ENCODE measurements at regions not wholly inside any gene's neighbourhood (a gene's known extent, or its start where the extent isn't known, plus 50 kb on each side); places are given as distances from the start of the nearest gene placed in this dataset.

DNA sequence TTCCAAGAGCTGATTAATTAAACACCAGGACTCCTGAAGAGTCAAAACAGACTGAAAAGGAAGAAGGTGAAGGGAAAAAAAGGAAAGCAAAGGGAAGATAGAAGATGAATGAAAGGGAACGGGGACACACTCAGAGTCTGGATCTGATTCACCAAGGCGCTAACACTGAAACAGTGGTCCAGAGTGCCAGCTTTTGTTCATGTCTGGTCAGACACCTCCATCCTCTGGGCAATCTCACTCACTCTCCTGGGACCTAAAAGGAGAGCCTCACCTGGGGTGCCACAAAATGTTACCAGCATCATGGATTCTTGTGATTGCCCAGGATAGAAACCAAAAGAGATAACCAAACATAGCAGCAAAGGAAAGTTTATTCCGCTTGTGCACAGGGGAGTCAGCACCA, 120.3 kb upstream of the AFF2 start:
- H3K27ac ChIP-seq: peak overlapping the region in 2 of 4 donors; percentile 64 to 70
- DNase-seq: no peak
- H3K27me3 ChIP-seq: no peaks in the 10 kb centered on the region
- H3K4me1 ChIP-seq: no peaks in the 10 kb centered on the region
- no peaks in the 10 kb centered on the region for H3K36me3 ChIP-seq
- no peak for TF ChIP-seq CTCF (IDR thresholded peaks at IDR 0.05)
- no peak for TF ChIP-seq POLR2A (IDR thresholded peaks at IDR 0.05)
- H3K9me3 ChIP-seq: no peaks in the 10 kb centered on the region
- H3K4me3 ChIP-seq: no peak overlapping the region

DNA sequence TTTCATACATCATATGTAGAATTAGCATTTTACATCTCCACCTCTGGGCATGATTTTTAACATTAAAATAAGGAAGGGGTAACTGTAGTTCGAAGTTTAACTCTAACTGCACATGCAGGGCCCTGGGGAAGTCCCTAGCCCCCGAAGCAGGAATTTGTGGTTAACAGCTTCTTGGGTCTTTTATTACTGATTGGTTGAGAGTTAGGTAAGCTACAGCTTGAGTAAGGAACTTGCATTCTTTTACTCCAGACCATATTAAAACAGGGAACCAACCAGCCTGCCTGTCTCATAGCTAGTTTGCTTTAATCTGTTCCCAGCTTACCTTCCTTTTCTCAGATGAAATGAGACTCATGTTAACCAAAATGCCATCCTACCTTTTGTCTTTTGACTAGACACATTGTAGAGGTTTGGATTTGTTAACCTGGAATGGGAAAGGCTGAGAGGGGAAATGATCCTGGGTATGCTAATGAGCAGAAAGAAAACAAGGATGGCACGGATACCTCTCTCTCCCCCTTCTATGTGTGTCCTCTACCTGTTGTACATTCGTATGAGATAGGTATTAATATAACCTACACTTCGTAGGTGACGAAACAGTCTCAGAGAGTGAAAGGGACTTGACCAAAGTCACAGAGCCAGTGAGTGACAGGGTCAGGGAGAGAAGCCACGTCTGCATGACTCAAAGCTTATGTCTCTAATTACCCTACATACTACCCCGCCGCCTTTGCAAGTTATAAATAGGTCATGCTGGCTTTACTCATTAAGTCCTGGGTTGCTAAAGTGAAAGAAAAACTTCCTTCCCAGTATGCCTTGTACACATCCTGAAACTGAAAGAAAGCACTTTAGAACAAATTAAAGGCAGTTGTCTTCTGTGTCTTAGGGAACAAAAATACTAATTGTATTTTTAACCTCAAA, 119.5 kb upstream of the AFF2 start:
- Histone ChIP-seq H3K9me3 (no peaks in the 10 kb centered on the region), H3K4me1 (no peaks in the 10 kb centered on the region), H3K36me3 (no peaks in the 10 kb centered on the region), H3K27me3 (no peaks in the 10 kb centered on the region), H3K27ac (peak overlapping the region; percentile 61 to 70 (median 64)), H3K4me3 (peak overlapping the region; percentile 8 to 22 (median 19))
- peak in 2 of 3 donors; percentile 43 to 68 for DNase-seq
- TF ChIP-seq CTCF (IDR thresholded peaks at IDR 0.05) (no peak), POLR2A (IDR thresholded peaks at IDR 0.05) (no peak)

DNA sequence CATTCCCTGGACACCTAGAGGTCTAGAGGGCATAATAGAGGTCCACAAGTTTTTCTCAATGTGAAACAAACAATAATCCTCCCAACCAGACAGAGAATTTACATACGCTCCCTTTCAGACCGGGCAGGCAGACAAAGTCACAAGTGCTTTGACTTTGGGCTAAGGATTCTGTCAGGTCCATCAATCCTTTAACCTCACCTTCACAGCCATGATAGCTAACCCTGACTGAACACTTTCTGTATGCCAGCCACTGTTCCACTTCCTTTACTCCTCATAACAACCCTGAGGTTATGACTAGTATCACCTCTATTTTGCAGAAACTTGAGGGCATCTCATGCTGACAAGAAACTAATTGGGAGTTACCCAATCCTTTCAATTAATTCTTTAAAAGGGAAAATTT, 118.8 kb upstream of the AFF2 start:
- no peak for TF ChIP-seq POLR2A (IDR thresholded peaks at IDR 0.05)
- TF ChIP-seq CTCF (IDR thresholded peaks at IDR 0.05): no peak
- peak overlapping the region; percentile 8 to 22 (median 19) for H3K4me3 ChIP-seq
- H3K27me3 ChIP-seq: no peaks in the 10 kb centered on the region
- no peaks in the 10 kb centered on the region for H3K9me3 ChIP-seq
- H3K4me1 ChIP-seq: no peaks in the 10 kb centered on the region
- no peaks in the 10 kb centered on the region for H3K36me3 ChIP-seq
- H3K27ac ChIP-seq: peak overlapping the region; percentile 49 to 70 (median 63)
- DNase-seq: no peak

GRCh38 chrX:148382983-148383382, 117.4 kb upstream of the AFF2 start:
- no peak for DNase-seq
- TF ChIP-seq CTCF (IDR thresholded peaks at IDR 0.05) (no peak), POLR2A (IDR thresholded peaks at IDR 0.05) (no peak)

GRCh38 chrX:148385471-148385870, 114.9 kb upstream of the AFF2 start:
- Histone ChIP-seq H3K36me3 (no peaks in the 10 kb centered on the region), H3K9me3 (no peaks in the 10 kb centered on the region), H3K27ac (no peak overlapping the region), H3K27me3 (no peaks in the 10 kb centered on the region), H3K4me3 (no peak overlapping the region), H3K4me1 (no peaks in the 10 kb centered on the region)
- DNase-seq: no peak
- no peak for TF ChIP-seq CTCF (IDR thresholded peaks at IDR 0.05)
- TF ChIP-seq POLR2A (IDR thresholded peaks at IDR 0.05): no peak

More at GRCh38 chrX:148382983-148383382, 117.4 kb upstream of the AFF2 start:
- H3K27ac ChIP-seq: no peak overlapping the region
- H3K4me3 ChIP-seq: no peak overlapping the region
- H3K4me1 ChIP-seq: no peaks in the 10 kb centered on the region
- no peaks in the 10 kb centered on the region for H3K9me3 ChIP-seq
- H3K27me3 ChIP-seq: no peaks in the 10 kb centered on the region
- H3K36me3 ChIP-seq: no peaks in the 10 kb centered on the region

Data from Peyer's patch (tissue), 4 donors.